ENCODE measurements at regions not wholly inside any gene's neighbourhood (a gene's known extent, or its start where the extent isn't known, plus 50 kb on each side); places are given as distances from the start of the nearest gene placed in this dataset.

- TF ChIP-seq CTCF (IDR thresholded peaks at IDR 0.05; ENCODE audit: low read depth, low read length, poor library complexity, severe bottlenecking) (no peak), EZH2phosphoT487 (IDR thresholded peaks at IDR 0.05; ENCODE audit: borderline replicate concordance, low read length) (no peak)
Measured at GRCh38 chrX:95797344-95797743, 887.3 kb upstream of the DIAPH2 start.

Data from DOHH2 (cell line).